Mammary epithelial cell (primary cell): ENCODE measurements at regions not wholly inside any gene's neighbourhood (a gene's known extent, or its start where the extent isn't known, plus 50 kb on each side); places are given as distances from the start of the nearest gene placed in this dataset.

Experiments used
- CTCF ChIP-seq, 2 donors: IDR thresholded peaks in 1 of 2; conservative IDR thresholded peaks in 1 of 2; 2 replicates each; pipeline ENCODE4 v1.5.1; 2011 to 2012; ENCODE audit warnings: inconsistent platforms in 2 of 2, low read length in 2 of 2, mild to moderate bottlenecking in 2 of 2, control low read depth in 1 of 2, low read depth in 1 of 2; ENCODE audit not compliant: insufficient read depth in 1 of 2; ENCODE audit errors: extremely low read depth in 1 of 2
- EZH2 ChIP-seq: IDR thresholded peaks from 2 replicates; pipeline ENCODE4 v1.6.1; 2012; ENCODE audit warnings: low read length, inconsistent platforms, borderline replicate concordance

- TF ChIP-seq CTCF (conservative IDR thresholded peaks at IDR 0.05 in 1 of 2, IDR thresholded peaks at IDR 0.05 in 1 of 2; ENCODE audit: extremely low read depth in 1 of 2, insufficient read depth in 1 of 2, low read depth in 1 of 2, low read length in 2 of 2) (no peak), EZH2 (no peak)
Measured at GRCh38 chr18:42473611-42474010, 518.6 kb downstream of the PIK3C3 start.
